HG03064 (cell line): ENCODE measurements at regions not wholly inside any gene's neighbourhood (a gene's known extent, or its start where the extent isn't known, plus 50 kb on each side); places are given as distances from the start of the nearest gene placed in this dataset.
A peak's percentile ranks its signal among the peaks of the same experiment; 100 is the strongest.

ENCODE experiments used
- ATAC-seq: cut with Tn5 transposase; IDR thresholded peaks from one replicate; pipeline ENCODE4 v1.9.1; 2021; ENCODE audit warnings: low read depth; ENCODE audit not compliant: unreplicated experiment

DNA sequence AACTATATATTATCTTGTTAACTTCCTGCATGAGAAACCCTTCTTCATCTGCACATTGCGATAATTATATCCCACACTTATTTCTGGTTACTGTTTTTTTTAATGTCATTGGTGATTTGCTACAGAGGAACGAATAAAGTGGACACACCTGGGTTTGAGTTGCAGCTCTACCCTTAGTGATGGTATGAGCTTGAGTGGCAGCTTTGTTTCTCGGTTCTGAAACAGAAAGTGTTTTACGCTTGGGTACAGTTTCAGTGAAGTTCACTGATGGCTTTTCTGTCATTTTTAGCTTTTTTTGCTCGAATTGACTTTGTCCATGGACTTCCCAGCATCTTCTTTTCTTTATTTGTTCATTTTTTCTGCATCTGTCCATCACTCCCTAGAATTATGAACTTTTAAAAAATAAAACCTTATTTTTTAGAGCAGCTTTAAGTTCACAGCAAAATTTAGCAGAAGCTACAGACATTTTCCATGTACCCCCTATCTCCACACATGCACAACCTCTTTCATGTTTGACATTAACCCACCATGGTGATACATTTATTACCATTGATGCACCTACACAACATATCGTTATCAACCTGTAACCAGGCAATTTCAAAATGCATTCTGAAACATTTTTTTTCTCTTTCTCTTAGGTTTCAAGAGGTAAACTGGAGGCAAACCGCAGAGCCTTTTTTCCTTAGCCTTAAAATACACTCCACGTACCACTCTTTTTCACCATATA, 1041.6 kb upstream of the PRKX start:
- ATAC-seq, result peak; percentile 77

- no peak for ATAC-seq
Observed at GRCh38 chrX:4741024-4741423, 1027.6 kb upstream of the PRKX start.

- no peak for ATAC-seq
Observed at GRCh38 chrX:4735299-4735698, 1021.9 kb upstream of the PRKX start.

DNA sequence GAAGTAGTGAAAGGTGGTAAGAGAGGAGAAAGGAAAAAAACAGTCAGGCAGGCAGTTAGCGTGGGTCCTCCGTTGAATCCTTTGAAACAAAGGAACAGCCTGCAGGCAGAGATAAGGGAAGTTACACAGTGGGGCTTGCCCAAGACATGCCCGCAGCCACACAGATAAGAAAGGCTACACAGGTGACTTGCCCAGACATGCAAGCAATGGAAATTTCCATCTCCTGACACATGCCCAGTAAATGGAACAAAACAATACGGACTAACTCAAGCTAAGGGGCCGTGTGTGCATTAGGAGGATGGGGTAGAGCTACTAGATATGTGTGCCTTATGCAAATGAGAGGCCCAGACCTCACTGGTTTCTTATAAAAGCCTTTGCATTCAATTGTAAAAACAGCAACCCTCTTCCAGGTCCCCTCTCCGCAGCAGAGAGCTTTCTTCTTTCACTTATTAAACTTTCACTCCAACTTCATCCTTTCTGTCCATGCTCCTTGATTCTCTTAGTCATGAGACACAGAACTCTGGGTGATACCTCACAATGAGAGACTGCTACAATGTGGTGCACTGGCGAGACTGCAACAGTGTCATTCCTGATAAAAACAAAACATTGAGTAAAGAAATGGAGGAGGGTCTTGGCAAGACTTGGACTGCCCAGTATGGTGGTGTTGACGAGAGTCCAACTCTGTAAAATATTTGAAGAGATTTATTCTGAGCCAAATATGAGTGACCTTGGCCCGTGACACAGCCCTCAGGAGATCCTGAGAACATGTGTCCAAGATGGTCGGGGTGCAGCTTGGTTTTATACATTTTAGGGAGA, 997.4 kb upstream of the PRKX start:
- peak; percentile 71 for ATAC-seq

DNA sequence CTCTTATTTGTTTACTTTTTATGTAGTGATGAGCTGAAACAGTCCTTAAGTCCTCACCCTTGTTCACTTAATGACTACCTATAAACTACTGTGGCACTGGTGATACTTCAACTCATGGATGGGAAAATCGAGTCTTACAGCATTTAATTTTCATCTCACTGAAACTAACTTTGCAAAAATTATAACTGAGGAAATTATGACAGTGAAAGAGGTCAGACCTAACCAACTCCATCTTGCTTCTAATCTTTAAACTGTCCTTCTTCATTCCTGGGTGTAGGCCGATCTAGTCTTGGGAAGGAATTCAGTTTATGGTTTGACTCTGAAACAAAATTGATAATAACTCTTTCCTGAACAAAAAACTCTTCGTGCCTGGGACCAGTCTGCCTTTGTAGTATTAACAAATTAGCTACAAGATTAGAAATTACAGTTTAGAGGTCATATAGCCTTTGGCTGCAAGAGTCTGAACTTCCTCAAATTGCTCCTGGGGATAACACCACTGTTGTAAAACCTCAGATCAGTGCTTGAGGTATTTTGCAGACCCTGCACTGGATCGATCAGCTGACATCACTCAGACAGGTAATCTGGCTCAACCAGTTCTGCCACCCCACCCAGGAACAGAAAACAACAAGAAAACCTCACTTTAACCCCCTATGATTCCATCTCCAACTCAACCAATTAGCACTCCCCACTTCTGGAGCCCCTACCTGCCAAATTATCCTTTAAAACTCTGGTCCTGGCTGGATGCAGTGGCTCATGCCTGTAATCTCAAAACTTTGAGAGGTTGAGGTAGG, 995.7 kb upstream of the PRKX start:
- no peak for ATAC-seq

DNA sequence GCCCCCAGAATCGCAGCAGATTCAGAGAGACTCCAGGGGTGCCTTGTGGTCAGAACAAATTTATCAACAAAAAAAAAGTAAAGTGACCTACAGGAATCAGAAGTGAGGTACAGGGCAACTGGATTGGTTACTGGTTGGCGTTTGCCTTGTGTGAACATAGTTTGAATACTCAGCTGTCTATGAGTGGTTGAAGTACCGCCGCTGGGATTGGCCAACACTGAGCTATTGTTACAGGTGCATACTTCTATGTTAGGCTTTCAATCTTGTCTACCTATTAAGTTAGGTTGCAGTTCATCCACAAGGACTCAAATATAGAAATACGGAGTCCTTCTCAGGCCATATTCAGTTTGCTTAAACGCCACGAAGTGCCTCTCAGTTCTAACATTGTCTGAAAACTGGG, 993.5 kb upstream of the PRKX start:
- ATAC-seq, result no peak

DNA sequence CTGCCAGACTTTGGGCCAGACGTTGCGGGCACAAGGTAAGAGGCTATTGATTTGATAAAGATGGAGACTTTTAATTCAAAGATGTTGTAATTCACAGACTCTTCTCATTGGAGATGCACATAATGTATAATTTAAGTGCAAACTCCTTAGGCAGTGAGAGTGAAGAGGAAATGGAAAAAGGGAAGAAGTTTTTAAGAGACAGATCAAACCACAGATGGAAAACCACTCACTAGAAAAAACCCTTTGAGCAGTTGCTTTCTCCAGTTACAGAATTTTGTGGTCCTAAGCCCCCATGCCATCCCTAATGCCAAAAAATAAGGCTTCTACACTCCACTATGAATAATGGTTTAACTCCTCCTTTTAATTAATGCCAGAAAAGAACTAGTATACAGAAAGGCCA, 977.1 kb upstream of the PRKX start:
- no peak for ATAC-seq

GRCh38 chrX:4682636-4683035, 969.2 kb upstream of the PRKX start:
- no peak for ATAC-seq

DNA sequence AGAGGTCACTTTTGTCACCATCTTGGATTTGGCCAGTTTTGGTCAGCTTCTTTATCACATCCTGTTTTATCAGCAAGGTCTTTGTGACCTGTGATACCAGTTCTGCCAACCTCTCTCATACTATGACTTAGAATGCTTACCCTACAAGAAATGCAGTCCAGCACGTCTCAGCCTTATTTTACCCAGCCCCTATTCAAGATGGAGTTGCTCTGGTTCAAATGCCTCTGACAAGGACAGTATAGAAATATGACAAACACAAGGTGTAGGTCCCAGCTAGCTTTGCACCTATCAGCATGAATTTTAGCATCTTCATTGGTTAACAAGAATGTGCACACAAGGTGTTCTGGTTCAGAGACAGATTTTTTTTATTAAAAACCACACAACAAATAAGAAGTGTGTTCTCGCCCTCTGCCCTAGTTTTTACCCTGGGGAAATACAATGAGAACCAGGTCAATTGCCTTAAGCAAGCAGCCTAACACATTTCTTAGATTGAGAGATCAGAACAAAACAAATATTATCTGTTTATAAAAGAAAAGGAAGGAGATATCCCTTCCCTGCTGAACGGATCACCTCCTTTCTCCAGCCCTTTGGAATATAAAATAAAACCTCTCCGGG, 962.3 kb upstream of the PRKX start:
- ATAC-seq, result no peak

DNA sequence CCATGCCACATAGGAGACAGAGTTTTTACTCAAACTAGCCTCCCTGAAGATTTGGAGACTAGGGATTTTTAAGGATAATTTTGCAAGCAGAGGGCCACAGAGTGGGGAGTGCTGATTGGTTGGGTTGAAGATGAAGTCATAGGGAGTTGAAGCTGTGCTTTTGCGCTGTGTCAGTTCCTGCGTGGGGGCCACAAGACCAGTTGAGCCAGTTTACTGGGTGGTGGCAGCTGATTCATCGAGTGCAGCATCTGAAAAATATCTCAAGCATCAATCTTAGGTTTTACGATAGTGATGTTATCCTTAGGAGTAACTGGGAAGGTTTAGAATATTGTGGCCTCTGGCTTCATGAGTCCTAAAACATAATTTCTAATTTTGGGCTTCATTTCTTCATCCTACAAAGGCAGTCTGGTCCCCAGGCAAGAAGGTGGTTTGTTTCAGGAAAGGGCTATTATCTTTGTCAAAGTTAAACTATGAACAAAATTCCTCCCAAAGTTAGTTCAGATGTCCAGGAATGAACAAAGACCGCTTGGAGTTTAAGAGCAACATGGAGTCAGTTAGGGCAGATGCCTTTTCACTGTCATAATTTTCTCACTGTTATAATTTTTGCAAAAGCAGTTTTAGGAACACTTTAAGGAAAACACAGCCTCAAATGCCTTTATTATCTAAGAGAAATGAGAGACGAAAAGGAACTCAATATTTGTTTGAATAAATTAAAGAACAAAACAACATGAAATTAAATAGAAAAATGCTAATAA, 960.8 kb upstream of the PRKX start:
- no peak for ATAC-seq

- ATAC-seq, result no peak
Observed at GRCh38 chrX:4671344-4671743, 957.9 kb upstream of the PRKX start.

DNA sequence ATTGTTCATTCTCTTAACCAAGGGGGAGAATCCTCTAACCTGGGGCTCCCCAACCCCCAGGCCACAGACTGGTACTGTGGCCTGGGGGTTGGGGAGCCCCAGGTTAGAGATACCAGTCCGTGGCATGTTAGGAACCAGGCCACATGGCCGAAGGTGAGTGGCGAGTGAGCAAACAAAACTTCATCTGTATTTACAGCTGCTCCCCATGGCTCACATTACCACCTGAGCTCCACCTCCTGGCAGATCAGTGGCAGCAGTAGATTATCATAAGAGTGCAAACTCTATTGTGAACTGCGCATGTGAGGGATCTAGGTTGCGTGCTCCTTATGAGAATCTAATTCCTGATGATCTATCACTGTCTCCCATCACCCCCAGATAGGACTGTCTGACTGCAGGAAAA, 957.2 kb upstream of the PRKX start:
- no peak for ATAC-seq

DNA sequence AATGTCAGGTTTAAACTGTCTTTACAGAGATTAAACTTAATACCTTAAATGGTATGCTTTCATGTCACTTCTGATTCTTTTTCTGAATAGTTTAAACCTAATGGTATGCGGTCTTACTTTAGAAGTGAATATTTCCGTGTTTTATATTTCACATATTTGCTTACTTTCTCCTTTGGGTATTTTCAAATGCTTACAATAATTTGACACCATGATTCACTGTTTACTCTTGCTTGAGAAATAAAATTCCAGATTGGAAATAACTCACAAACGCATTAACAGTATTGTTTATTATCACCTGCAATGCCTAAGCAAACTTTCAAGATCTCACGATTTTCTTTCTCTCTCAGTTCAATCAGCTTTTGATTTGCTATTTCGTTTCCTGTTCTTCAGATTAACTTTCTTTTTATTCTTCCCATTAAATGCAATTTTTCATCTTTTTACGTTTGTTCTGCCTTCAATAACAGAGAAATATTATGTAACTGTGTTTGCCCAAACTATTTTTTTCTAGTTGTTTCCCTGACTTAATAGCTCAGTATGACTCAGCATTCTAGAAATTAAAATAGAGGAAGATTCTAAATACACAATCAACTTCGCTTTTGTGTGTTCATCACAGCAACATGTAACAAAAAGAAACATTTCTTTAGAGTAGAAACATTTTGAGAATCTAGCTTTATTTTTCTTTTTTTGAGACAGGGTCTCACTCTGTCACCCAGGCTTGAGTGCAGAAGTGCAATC, 955.5 kb upstream of the PRKX start:
- ATAC-seq, result no peak

- ATAC-seq, result no peak
Observed at GRCh38 chrX:4663085-4663484, 949.6 kb upstream of the PRKX start.

GRCh38 chrX:4661771-4662170, 948.3 kb upstream of the PRKX start:
- no peak for ATAC-seq

GRCh38 chrX:4656419-4656818, 943.0 kb upstream of the PRKX start:
- no peak for ATAC-seq

DNA sequence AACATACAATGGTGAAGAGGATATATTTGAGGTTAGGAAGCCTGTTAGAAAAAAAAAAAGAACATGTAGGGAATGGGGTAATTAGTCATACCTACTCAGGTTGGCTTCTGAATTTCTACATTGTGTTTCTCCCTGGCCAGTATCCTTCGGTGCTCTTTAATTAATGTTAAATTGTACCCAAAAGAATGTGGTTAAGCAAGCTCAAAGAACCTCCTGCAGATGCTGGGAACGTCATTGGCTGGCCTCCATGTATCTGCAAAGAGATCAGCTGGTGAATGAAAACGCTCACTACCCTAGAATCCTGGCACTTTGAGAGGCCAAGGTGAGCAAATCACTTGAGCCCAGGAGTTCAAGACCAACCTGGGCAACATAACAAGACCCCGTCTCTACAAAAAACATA, 942.3 kb upstream of the PRKX start:
- ATAC-seq, result no peak

DNA sequence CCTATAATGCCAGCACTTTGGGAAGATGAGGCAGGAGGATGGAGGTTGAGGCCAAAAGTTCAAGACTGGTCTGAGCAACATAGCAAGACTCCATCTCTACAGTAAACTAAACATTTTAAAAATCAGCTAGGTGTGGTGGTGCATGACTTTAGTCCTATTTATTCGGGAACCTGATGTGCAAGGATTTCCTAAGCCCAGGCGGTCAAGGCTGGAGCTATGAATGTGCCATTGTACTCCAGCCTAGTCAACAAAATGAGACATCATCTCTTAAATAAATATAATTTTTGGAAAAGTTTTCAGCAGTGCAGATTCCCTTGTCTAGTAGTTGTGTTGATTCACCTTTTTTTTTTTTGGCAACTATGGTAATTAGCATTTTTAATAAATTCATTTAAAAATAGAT, 928.7 kb upstream of the PRKX start:
- no peak for ATAC-seq

GRCh38 chrX:4638036-4638435, 924.6 kb upstream of the PRKX start:
- no peak for ATAC-seq

- no peak for ATAC-seq
Observed at GRCh38 chrX:4627414-4627813, 914.0 kb upstream of the PRKX start.
